Nucleus accumbens (tissue), 56 donors: ENCODE measurements at regions not wholly inside any gene's neighbourhood (a gene's known extent, or its start where the extent isn't known, plus 50 kb on each side); places are given as distances from the start of the nearest gene placed in this dataset.
"Not testable (repeated sequence)": the region's sequence is repeated elsewhere in the genome, so short reads cannot be mapped to it uniquely, and the experiment has no call there.

Experiments
- DNase-seq, 56 donors: peaks; one replicate each; lab custom pipeline; 2025; lab: John Stamatoyannopoulos, UW

DNA sequence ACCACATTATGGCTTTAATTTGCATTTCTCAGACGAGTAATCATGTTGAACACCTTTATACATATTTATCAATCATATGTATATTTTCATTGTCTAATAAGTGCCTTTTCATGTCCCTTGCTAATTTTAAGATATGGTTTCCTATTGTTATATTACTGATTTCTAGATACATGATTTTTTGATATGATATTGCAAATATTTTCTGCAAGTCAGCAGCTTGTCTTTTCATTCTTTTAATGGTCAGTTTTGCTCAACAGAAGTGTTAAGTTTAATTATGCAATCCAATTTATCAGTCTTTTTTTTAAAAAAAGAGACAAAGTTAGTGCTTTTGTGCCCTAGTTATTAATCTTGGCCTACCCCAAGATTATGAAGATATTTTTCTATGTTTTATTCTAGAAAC is 1377.8 kb upstream of the CITED2 start:
- no peak for DNase-seq

DNA sequence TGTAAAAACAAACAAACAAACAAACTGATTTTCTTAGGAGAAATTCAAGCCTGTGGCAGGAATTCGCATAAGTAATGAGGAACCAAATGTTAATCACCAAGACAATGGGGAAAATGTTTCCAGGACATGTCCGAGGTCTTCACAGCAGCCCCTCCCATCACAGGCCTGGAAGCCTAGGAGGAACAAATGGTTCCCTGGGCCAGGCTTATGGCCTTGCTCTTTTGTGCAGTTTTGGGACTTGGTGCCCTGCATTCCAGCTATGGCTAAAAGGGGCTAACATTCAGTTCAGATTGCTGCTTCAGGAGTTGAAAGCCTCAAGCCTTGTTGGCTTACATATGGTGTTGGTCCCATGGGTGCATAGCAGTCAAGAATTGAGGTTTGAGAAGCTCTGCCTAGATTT is 1372.7 kb upstream of the CITED2 start:
- DNase-seq: no peak

DNA sequence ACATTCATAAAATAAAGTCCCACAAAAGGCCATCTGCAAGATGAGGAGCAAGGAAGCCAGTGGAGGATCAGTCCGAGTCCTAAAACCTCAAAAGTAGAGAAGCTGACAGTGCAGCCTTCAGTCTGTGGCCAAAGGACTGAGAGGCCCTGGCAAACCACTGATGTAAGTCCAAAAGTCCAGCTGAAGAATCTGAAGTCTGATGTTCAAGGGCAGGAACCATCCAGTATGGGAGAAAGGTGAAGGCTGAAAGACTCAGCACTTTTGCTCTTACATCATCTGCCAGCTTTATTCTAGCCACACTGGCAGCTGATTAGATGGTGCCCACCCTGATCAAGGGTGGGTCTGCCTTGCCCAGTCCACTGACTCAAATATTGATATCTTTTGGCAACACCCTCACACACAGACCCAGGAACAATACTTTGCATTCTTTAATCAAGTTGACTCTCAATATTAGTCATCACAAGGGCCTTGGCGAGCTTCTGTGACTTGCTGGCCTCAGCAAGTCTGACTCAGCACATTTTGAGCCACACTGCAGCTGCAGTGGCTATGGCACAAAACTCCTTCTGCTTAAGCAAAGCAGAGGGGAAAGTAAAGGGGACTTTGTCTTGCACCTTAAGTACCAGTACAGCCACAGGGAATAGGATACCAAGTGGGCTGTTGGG is 1370.3 kb upstream of the CITED2 start:
- DNase-seq: no peak

DNA sequence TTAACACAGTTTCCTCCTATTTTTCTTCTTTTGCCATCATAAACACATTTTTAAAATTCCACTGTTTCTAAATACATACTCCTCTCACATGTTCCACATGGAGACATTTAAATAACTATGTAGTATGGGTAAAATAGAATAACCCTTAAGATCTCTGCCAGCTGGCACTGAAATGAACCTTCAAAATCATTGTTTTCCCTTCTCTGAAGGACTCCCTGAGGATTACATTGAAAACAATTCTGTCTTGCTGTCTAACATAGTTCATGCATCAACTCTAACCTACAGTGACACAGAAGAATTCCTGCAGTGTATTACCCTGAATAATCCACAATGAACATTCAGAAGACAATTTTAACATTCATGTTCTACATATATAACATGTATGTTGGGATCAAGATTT is 1361.8 kb upstream of the CITED2 start:
- no peak for DNase-seq

DNA sequence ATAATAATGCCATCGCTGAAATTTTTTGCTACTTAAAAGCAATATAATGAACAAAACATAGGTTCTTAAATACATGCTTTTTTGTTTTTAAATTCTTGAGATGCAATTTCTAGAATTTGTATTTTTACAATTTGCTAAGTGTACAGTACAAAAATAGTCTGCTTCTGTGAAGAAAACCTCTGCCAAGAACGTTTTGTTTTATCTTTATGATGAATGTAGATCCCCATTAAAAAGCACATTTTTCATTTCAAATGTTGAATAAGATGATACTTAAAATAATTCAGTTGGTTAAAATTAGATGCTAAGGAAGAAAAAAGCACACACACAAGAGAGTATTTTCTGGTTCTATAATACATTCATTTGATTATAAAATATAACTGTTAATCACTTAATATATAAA is 1358.5 kb upstream of the CITED2 start:
- DNase-seq: no peak

DNA sequence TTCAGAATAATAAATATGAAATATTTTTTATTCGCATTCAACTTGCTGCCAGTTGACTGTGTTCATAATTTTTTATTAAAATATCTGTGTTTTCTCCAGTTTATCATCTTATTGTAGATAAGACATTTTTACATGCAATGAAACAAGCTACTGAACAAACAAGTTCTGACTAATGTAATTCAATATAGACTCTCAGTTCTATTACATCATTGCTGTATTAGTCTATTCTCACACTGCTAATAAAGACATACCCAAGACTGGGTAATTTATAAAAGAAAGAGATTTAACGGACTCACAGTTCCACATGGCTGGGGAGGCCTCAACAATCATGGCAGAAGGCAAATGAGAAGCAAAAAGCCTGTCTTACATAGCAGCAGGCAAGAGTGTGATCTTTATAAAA is 1357.7 kb upstream of the CITED2 start:
- no peak for DNase-seq

DNA sequence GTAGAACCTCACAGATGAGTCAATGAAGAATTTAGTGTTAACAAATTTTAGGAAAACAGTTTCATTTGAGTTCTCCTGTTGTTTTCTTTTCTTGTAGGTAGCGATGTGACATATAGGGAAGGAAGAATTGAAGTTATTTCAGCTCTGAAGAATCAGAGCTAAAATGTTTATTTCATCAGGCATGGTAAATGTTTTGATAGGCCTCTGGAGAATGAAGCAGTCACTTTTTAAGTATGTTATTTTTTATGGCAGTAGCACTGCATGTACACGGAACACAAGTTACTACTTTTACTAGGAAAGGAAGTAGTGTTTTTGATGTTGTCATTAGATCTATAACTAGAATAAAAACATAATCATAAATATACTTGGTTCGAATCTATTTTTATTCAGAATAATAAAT is 1357.3 kb upstream of the CITED2 start:
- no peak for DNase-seq

DNA sequence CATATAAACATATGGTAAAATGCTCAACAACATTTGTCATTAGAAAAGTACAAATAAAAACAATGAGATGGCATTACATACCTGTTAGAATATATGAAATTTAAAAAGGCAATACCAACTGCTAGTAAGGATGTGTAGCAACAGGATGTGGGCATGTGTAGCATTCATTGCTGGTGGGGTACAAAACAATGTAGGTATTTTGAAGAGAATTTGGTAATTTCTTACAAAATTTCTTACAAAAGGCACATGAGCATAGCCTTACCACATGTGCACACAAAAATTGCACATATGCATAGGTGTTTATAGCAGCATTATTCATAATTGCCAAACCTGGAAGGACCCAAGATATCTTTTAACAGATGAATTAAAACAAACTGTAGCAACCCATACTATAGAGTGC is 1355.1 kb upstream of the CITED2 start:
- DNase-seq: no peak

DNA sequence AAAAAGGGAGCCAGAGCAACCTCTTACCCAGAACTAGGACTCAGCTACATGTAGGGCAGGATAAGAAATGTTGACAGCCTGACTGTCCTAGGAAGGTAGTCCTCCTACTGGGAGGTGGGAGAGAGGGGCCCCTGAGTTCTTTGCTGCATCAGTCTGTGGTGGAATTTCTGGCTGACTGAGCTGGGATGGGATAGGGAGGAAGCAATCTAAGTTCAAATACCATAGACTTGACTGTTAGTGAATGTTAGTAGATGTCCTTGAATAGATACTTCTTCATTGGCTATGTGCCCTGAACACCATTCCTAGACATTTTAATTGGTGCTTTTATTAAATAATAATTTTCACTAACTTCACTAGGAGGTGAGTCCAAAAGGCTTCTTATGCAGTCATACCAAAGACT is 1343.6 kb upstream of the CITED2 start:
- no peak for DNase-seq

DNA sequence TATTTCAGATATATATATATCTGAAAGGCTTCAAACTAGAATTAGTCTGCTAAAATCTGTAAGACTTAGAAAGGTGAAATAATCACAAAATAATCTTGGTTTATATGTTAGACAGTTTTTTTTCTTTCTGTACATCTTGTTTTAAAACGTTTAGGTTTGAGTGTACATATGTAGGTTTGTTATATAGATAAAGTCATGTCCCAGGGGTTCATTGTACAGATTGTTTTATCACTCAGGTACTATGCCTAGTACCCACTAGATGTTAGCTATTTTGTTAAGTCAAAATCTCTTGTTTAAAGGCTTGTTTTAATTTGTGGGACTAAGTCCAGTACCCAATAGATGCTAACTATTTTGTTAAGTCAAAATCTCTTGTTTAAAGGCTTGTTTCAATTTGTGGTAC is 1339.0 kb upstream of the CITED2 start:
- DNase-seq: no peak

DNA sequence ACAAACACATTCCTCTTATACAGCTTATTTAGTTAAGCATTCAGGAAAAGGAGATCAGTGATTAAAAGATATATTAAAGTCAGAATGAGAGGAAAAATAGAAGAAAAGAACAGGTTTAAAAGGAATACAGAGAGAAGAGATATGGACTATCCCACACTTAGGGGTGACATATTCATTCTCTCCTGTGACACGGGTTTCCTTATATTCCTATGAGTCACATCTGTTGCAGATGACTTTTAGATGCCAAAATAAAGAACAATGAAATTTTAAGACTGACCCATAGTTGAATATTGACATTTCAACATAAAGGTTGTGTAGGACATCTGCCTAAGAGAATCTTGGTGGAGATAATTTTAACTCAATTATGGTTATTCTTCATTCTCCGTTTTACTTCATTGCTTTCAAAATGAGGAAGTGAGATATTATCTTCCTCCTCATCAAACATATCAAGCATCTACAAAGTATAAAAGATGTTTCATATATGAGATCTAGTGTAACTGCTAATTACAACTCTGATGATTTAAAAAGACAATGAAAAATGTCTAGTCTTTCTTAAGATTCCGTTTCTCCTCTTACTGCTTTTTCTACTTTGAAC is 1336.7 kb upstream of the CITED2 start:
- no peak for DNase-seq

DNA sequence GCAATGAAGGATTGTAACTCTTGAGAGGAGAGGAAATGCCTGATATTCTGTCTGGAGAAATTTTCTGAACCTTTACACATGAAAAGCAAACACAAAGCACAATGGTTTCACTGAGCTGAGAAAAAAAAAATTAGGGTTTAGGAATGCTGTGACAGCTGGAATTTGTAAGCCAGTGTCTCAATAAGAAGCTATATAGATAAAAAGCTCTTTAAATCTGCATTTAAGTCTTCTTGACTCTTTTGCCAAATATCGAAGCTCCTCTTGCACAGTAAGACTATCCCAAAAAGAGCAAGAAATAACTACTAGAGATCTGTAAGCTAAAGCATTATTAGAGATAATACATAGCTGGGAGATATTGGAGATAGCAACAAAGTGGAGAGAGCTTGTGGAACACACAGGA is 1334.0 kb upstream of the CITED2 start:
- DNase-seq: no peak

DNA sequence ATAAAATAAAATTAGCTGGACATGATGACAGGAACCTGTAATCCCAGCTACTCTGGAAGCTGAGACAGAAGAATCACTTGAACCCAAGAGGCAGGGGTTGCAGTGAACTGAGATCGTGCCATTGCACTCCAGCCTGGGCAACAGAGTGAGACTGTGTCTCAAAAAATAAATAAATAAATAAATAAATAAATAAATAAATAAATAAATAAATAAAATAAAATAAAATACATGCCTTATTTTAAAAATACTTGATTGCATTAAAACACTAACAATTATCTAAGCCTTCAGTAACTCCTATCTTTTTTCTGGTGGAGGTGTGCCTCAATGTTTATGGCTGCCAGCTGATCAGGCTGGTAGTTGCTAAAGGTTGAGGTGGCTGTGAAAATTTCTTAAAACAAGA is 1329.6 kb upstream of the CITED2 start:
- DNase-seq: not testable (repeated sequence)

DNA sequence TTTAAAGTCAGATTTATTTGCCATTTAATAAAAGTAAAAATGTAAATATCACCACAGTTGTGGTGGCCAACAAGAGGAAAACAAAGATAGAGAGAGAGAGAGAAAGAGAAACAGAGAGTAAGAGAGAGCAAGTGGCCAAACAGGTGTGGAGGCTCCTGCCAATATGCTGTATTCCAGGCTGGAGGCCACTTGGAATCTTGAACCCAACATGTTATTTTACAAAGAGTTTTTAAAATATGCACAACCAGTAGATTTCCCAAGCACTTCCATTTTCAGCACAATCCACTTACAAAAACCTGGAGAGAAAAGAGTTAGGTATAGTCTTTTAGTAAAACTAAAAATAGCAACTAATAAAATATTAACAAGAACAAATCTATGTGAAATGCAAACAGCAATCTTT is 1323.1 kb upstream of the CITED2 start:
- DNase-seq: no peak

DNA sequence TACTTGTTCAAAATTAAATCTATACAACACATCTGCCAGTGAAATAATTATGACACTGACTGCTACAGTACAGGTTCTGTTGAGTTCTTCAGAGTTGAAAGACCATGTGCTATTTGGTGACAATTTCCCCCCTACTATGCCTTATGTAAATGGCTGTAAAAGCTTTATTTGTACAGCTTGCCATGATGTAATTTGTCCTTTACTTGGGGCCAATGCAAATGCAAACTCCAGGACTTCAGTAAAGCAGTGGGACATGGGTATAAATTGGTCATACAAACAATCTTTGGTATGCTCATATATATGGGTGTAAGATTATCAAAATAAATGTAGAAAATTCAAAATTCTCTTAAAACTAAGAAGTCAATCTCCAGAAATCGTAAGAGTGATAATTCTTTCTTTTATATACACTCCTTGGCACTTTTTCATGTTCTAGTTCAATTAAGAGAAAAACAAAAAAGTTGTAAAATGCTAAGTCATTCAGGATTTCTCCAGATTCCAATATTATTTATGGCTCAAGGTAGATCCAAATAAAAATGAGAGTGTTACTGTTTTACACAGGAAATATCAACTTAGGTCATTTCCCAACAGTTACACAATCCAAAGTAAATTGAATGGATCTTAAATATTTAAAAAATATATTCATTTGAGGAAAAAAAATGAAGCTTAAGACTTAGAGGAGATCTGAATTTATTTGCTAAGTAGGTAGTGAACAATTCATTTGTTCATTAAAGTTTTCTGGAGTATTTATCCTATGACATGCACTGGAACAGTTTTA is 1310.5 kb upstream of the CITED2 start:
- no peak for DNase-seq

DNA sequence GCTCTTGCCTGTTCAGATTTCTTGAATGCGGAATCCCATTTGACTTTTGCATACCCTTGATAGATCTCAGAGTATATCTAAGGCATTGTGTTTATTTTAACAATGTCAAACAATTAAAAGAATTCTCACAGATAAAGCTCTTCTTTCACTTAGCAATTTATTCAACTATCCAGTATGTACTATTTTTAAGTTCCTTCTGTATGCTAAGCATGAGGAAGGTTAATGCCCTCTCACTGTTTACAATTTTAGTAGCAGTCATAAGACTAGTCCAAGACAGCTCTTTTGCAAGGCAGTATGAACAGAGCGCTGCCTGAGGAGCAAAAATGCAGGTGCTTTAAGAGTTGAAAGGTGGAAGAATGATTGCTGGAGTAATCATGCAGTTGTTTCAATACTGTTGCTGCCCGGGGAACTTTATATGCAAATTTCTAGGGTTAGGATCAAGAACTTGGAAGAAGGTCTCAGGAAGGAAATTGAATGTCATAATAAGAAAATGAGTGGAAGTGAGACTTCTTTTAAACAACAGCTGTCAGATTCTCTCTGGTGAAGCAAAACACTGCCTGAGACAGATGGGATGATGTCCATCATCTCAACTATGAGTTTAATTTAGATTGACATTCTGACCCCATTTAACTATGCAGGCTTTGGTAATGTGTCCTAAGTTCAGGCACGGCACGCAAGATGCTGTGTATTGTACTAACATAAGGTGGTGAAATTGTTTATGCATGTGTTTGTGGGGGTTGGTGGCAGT is 1303.5 kb upstream of the CITED2 start:
- DNase-seq: no peak

DNA sequence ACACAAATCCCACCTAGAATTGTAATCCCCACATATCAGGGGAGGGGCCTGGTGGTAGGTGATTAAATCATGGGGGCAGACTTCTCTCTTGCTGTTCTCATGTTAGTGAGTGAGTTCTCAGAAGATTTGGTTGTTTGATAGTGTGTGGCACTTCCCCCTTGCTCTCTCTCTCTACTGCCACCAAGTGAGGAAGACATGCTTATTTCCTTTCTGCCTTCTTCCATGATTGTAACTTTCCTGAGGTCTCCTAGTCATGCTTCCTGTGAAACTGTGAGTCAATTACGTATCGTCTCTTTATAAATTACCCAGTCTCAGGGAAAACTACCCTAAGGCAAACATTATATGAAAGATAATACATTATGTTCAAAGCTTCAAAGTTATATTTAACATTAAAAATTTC is 1297.5 kb upstream of the CITED2 start:
- no peak for DNase-seq

DNA sequence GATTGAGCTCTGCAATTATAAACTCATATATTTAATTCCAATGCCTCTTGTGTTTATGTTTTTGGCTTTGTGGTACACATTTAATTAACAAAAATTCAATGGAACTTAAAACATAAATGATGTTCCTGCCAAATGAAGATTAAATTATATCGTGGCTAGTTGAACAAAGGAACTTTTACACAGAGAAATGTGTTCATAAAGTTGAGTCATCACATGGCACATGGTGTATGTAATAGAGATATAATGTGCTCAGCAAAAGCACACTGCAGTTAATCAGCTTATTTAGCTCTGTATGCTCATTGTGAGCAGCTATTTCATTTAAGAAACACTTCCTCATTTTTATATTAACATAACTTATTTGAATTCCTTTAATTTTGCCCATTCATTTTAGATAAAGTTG is 1295.6 kb upstream of the CITED2 start:
- no peak for DNase-seq

DNA sequence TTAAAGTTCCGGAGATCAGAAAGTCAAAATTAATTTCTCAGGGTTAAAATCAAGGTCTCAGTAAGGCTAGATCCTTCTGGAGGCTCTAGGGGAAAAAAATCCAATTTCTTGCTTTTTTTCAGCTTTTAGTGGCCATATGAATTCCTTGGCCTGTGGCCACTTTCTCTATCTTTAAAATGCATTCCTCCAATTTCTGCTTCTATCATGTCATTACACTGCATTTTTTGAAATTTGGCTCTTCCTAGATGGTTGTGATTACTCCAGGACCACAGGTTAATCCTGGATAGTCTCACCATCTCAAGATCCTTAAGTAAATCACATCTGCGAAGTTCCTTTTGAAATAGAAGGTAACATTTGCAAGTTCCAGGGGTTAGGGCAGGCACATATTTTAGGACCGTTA is 1294.9 kb upstream of the CITED2 start:
- no peak for DNase-seq

DNA sequence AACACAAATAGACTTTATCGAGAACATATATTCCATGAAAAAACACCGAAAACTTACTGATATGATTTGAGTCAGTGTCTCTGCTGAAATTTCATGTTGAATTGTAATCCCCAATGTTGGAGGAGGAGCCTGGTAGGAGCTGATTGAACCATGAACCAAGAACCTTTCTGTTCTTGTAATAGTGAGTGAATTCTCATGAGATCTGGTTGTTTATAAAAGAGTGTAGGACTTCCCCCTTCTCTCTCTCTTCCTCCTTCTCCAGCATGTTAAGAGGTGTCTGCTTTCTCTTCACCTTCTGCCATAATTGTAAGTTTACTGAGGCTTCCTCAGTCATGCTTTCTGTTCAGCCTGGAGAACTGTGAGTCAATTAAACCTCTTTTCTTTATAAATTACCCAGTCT is 1289.3 kb upstream of the CITED2 start:
- no peak for DNase-seq

DNA sequence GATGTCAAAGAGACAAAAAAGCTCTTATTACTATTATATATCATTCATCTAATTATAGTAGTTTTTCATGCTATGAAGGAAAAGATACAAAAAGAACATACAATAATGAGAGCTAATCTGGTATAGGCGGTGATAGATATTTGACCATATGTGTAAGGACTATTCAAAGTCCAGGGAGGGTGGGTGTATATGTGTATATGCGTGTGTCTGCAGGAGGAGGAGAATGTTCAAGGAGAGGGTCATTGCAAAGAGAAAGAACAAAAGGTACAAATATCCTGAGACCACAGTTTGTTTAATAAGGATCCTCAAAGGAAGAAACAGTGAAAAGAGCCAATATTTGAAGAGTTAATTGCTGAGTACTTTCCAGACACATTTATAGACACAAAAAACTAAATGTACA is 1288.6 kb upstream of the CITED2 start:
- DNase-seq: no peak
